Transverse colon (tissue), 4 donors: ENCODE measurements at regions not wholly inside any gene's neighbourhood (a gene's known extent, or its start where the extent isn't known, plus 50 kb on each side); places are given as distances from the start of the nearest gene placed in this dataset.

ENCODE experiments used
- DNase-seq: peaks from one replicate; pipeline ENCODE4 v3.0.0-alpha.2; 2019
- H3K27ac ChIP-seq, 4 donors: fragments of 200-600 bp; sonication (generic); 2 replicates each; pipeline ENCODE4 v1.5.1; 2016 to 2018; ENCODE audit warnings: inconsistent platforms in 4 of 4
- H3K27me3 ChIP-seq: fragments of 200-600 bp; sonication (generic); 2 replicates; pipeline ENCODE4 v1.5.1; 2017; ENCODE audit warnings: inconsistent platforms
- H3K36me3 ChIP-seq, 4 donors: fragments of 200-600 bp; sonication (generic); 2 replicates each; pipeline ENCODE4 v1.5.1; 2017 to 2019; ENCODE audit warnings: inconsistent platforms in 4 of 4
- H3K4me1 ChIP-seq, 4 donors: fragments of 200-600 bp; sonication (generic); 2 replicates each; pipeline ENCODE4 v1.5.1; 2017 to 2020; ENCODE audit warnings: inconsistent platforms in 4 of 4
- H3K4me3 ChIP-seq, 4 donors: fragments of 200-600 bp; sonication (generic); 1 replicate in 1 of 4; 2 replicates in 3 of 4; pipeline versions ENCODE4 v1.5.1 to v1.6.1; 2017 to 2019; ENCODE audit warnings: inconsistent platforms in 4 of 4
- H3K9me3 ChIP-seq, 2 donors: fragments of 200-600 bp; sonication (generic); 2 replicates each; pipeline ENCODE4 v1.5.1; 2017 to 2019; ENCODE audit warnings: inconsistent platforms in 2 of 2
- EP300 ChIP-seq: sonication (generic); formaldehyde crosslinking; IDR thresholded peaks from one replicate; pipeline ENCODE4 v1.6.1; 2017; ENCODE audit warnings: antibody characterized with exemption, low read depth
- POLR2A ChIP-seq: fragments of 450-650 bp; IDR thresholded peaks from one replicate; pipeline ENCODE4 v1.6.1; 2016; ENCODE audit warnings: antibody characterized with exemption, mild to moderate bottlenecking, moderate library complexity
- POLR2AphosphoS5 ChIP-seq, 3 donors: sonication (generic); formaldehyde crosslinking; IDR thresholded peaks; one replicate each; pipeline ENCODE4 v1.6.1; 2016; ENCODE audit warnings: antibody characterized with exemption in 3 of 3
- WGBS, 2 donors: methylation state at CpG; one replicate each; pipeline ENCODE4 v1.1.5; 2018; ENCODE audit warnings: low coverage in 1 of 2; 5-methylcytosine and 5-hydroxymethylcytosine counted together
- in situ Hi-C, 4 donors: fragments of 200-750 bp; cut with MboI; loops; one replicate each; pipeline versions ENCODE4 v1.15.0 to v1.15.1; 2017; ENCODE audit warnings: low sequenced_read_pairs in 3 of 4, low pct_ligation_motif_present in 1 of 4, low pct_unique_long_range_greater_than_20kb in 1 of 4
- intact Hi-C: fragments of 100-400 bp; cut with DNase I; formaldehyde crosslinking; loops from one replicate; pipeline ENCODE4 v1.15.1; 2023; ENCODE audit warnings: low total_unique reads
- TF ChIP-seq, protein P1 (sequence below), 5 experiments: fragments of 200-600 bp in 3 of 5; fragments of 450-650 bp in 2 of 5; sonication (generic) in 3 of 5; IDR thresholded peaks; 1 replicate in 2 of 5; 2 replicates in 3 of 5; pipeline ENCODE4 v1.5.1; 2016 to 2017; ENCODE audit warnings: antibody characterized with exemption in 5 of 5, inconsistent platforms in 3 of 5, mild to moderate bottlenecking in 2 of 5, moderate library complexity in 1 of 5

DNA sequence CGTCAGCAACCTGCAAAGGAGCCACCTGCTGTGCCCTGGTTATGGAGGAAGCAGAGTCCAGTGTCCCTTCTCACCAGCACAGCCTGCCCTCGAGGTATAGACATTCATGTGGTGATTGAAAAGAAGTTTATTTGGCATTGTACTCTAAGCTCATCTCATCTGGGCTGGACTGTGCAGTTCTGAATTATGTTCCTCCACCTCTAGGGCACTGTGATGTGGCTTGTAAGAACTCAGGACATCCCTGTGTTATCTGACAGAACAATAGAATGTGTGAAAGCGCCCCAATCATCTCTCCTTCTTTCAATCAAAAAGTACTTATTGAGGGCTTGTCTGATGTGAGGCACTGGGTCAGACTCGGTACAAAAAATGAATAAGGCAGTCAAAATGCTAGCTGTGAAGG, 140.1 kb downstream of the DHRS2 start:
- Histone ChIP-seq H3K4me3 (no peak overlapping the region), H3K36me3 (no peaks in the 10 kb centered on the region), H3K9me3 (no peaks in the 10 kb centered on the region), H3K4me1 (no peaks in the 10 kb centered on the region), H3K27ac (no peak overlapping the region), H3K27me3 (no peaks in the 10 kb centered on the region)
- in situ Hi-C loops (no loop called here), intact Hi-C loops (no loop called here)
- WGBS, 2 donors = 58 to 100% methylated on average over 2 to 4 of the region's 4 CpGs
- DNase-seq = no peak
- TF ChIP-seq, protein P1, sequence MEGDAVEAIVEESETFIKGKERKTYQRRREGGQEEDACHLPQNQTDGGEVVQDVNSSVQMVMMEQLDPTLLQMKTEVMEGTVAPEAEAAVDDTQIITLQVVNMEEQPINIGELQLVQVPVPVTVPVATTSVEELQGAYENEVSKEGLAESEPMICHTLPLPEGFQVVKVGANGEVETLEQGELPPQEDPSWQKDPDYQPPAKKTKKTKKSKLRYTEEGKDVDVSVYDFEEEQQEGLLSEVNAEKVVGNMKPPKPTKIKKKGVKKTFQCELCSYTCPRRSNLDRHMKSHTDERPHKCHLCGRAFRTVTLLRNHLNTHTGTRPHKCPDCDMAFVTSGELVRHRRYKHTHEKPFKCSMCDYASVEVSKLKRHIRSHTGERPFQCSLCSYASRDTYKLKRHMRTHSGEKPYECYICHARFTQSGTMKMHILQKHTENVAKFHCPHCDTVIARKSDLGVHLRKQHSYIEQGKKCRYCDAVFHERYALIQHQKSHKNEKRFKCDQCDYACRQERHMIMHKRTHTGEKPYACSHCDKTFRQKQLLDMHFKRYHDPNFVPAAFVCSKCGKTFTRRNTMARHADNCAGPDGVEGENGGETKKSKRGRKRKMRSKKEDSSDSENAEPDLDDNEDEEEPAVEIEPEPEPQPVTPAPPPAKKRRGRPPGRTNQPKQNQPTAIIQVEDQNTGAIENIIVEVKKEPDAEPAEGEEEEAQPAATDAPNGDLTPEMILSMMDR (IDR thresholded peaks at IDR 0.05) = no peak
- TF ChIP-seq POLR2AphosphoS5 (IDR thresholded peaks at IDR 0.05) (no peak), POLR2A (no peak), EP300 (no peak)

DNA sequence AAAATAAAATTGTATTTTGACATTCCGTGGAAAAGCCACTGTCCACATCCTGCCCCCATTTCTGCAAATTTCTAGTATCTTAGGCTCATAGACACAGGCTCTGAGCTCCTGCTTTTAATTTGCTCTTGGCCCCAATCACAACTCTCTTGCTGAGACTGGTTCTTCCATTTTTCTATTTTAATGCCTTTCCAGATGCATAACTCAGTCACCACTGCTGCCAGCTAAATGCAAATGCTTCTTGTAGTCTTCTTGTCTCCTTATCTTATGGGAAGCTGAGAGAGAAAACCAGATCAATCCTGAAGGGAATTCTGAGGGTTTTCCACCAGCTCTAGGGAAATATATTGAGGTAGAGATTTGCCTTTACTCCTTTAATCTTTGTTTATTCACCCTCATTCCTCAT, 149.0 kb downstream of the DHRS2 start:
- WGBS, 2 donors = 88 to 100% methylated on average over 1 of the region's 1 CpG
- in situ Hi-C loops = no loop called here
- TF ChIP-seq, protein P1 (IDR thresholded peaks at IDR 0.05) = no peak
- no peak for TF ChIP-seq POLR2AphosphoS5 (IDR thresholded peaks at IDR 0.05)

DNA sequence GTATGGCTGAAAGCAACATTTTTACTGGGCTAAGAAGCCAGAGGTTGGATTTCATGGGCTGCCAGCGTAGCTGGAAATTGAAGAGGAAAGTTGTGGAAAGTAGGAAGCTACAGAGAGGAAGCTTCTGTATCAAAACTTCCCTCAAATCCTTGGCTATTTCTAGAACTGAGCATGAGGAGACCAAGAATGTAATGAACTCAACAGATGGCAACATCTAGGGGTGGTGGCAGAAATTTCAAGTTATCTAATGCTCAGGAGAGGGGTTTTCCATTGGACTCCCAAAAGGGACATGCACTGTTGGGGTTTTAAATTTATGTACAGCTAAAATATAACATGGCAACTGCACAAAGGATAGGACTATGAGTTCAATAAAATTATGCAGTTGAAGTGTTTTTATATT, 151.3 kb downstream of the DHRS2 start:
- intact Hi-C loops (no loop called here), in situ Hi-C loops (no loop called here)
- H3K27me3 ChIP-seq = no peaks in the 10 kb centered on the region
- 60 to 76% methylated on average over 1 of the region's 1 CpG for WGBS, 2 donors
- H3K4me3 ChIP-seq = no peak overlapping the region
- no peaks in the 10 kb centered on the region for H3K4me1 ChIP-seq
- no peaks in the 10 kb centered on the region for H3K9me3 ChIP-seq
- H3K36me3 ChIP-seq = no peaks in the 10 kb centered on the region
- DNase-seq = no peak
- no peak for TF ChIP-seq EP300
- TF ChIP-seq, protein P1 (IDR thresholded peaks at IDR 0.05) = no peak
- no peak for TF ChIP-seq POLR2AphosphoS5 (IDR thresholded peaks at IDR 0.05)
- no peak for TF ChIP-seq POLR2A
- no peak overlapping the region for H3K27ac ChIP-seq

More for the DNA sequence above, 149.0 kb downstream of the DHRS2 start:
- no peaks in the 10 kb centered on the region for H3K9me3 ChIP-seq
- no peak overlapping the region for H3K4me3 ChIP-seq
- intact Hi-C loops = no loop called here
- no peak overlapping the region for H3K27ac ChIP-seq
- DNase-seq = no peak
- no peaks in the 10 kb centered on the region for H3K36me3 ChIP-seq
- no peaks in the 10 kb centered on the region for H3K4me1 ChIP-seq
- H3K27me3 ChIP-seq = no peaks in the 10 kb centered on the region

DNA sequence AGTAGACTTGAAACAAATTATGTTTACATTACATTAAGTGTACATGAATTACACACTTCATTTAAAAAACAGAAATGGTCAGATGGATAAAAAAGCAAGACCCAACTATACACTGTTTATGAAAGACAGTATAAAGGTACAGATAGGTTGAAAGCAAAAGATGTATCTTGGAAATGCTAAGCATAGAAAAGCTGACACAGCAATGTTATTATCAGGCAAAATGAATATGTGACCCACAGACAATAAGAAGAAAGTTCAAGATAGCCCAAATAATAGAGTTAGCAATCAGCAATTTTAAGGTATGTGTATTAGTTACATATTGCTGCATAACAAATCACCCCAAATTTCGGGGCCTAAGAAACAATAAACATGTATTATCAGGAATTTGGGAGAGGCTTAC, 153.5 kb downstream of the DHRS2 start:
- Histone ChIP-seq H3K4me3 (no peak overlapping the region), H3K9me3 (no peaks in the 10 kb centered on the region), H3K27me3 (no peaks in the 10 kb centered on the region), H3K4me1 (no peaks in the 10 kb centered on the region), H3K36me3 (no peaks in the 10 kb centered on the region), H3K27ac (no peak overlapping the region)
- 50 to 76% methylated on average over 1 of the region's 1 CpG for WGBS, 2 donors
- in situ Hi-C loops = no loop called here
- no peak for TF ChIP-seq POLR2AphosphoS5 (IDR thresholded peaks at IDR 0.05)
- no peak for TF ChIP-seq POLR2A
- TF ChIP-seq, protein P1 (IDR thresholded peaks at IDR 0.05) = no peak
- no peak for TF ChIP-seq EP300
- intact Hi-C loops = no loop called here
- no peak for DNase-seq
